ENCODE measurements at regions not wholly inside any gene's neighbourhood (a gene's known extent, or its start where the extent isn't known, plus 50 kb on each side); places are given as distances from the start of the nearest gene placed in this dataset.

GRCh38 chr9:28163619-28164018 is 590.3 kb upstream of the C9orf72 start:
- no peak overlapping the region for H3K4me3 ChIP-seq (ENCODE audit: low read depth, low read length)
- TF ChIP-seq CTCF (IDR thresholded peaks at IDR 0.05; ENCODE audit: low read depth, low read length) = no peak

- no peak overlapping the region for H3K4me3 ChIP-seq (ENCODE audit: low read depth, low read length)
- TF ChIP-seq CTCF (IDR thresholded peaks at IDR 0.05; ENCODE audit: low read depth, low read length) = no peak
Measured at GRCh38 chr9:28166179-28166578, 592.9 kb upstream of the C9orf72 start.

- H3K4me3 ChIP-seq (ENCODE audit: low read depth, low read length) = no peak overlapping the region
- no peak for TF ChIP-seq CTCF (IDR thresholded peaks at IDR 0.05; ENCODE audit: low read depth, low read length)
Measured at GRCh38 chr9:28177142-28177541, 603.9 kb upstream of the C9orf72 start.

GRCh38 chr9:28177925-28178324 is 604.6 kb upstream of the C9orf72 start:
- TF ChIP-seq CTCF (IDR thresholded peaks at IDR 0.05; ENCODE audit: low read depth, low read length) = no peak
- H3K4me3 ChIP-seq (ENCODE audit: low read depth, low read length) = no peak overlapping the region

- no peak for TF ChIP-seq CTCF (IDR thresholded peaks at IDR 0.05; ENCODE audit: low read depth, low read length)
- no peak overlapping the region for H3K4me3 ChIP-seq (ENCODE audit: low read depth, low read length)
Measured at GRCh38 chr9:28179893-28180292, 606.6 kb upstream of the C9orf72 start.

GRCh38 chr9:28190981-28191380 is 617.7 kb upstream of the C9orf72 start:
- no peak for TF ChIP-seq CTCF (IDR thresholded peaks at IDR 0.05; ENCODE audit: low read depth, low read length)
- no peak overlapping the region for H3K4me3 ChIP-seq (ENCODE audit: low read depth, low read length)

- no peak overlapping the region for H3K4me3 ChIP-seq (ENCODE audit: low read depth, low read length)
- TF ChIP-seq CTCF (IDR thresholded peaks at IDR 0.05; ENCODE audit: low read depth, low read length) = no peak
Measured at GRCh38 chr9:28197653-28198052, 624.4 kb upstream of the C9orf72 start.

Data from WI38 (cell line).